ENCODE measurements at regions not wholly inside any gene's neighbourhood (a gene's known extent, or its start where the extent isn't known, plus 50 kb on each side); places are given as distances from the start of the nearest gene placed in this dataset.

DNA sequence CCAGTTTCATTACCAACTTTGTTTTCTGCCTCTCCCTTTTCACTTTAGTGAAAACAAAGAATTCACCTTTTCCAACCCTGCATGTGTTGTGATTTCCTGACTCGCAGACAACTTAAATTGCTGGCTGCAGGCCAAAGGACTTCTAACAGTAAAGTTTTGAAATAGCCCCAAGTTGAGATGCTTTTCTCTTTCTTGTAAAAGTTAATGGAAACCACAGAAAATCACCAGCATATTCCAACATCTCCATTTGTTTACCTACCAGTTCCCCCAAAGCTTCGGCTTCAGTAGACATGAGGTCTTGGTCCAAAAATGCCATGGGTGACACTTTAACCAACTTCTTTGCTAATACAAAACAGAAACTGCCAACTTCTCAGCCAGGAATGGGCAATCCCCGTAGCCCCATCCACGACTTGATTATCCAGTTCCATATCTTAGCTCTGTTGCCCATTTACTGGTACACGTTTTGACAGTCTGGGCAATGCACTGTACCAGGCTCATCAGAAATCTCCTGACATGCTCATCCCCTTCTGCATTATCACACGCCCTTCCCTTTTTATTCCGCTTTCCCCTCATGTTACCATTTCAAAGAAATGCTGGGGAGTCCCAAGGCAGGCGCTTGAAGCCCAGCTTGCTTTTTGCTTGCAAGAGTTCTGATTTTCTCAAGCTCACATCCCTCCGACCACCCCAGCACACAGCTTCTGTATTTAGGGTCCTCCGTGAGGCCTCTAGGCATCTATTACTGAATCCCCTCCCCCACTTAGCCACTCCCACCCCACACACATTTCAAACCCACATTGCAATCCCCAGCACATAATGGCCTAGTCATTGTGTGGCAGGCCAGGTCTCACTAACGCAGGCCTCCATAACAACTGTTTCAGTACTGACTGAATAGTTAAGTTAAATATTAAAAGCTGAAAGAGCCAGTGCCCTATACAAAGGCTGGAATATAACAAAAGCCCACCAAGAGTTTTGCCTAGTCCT is 137.9 kb upstream of the S100G start:
- DNase-seq = no peak

DNA sequence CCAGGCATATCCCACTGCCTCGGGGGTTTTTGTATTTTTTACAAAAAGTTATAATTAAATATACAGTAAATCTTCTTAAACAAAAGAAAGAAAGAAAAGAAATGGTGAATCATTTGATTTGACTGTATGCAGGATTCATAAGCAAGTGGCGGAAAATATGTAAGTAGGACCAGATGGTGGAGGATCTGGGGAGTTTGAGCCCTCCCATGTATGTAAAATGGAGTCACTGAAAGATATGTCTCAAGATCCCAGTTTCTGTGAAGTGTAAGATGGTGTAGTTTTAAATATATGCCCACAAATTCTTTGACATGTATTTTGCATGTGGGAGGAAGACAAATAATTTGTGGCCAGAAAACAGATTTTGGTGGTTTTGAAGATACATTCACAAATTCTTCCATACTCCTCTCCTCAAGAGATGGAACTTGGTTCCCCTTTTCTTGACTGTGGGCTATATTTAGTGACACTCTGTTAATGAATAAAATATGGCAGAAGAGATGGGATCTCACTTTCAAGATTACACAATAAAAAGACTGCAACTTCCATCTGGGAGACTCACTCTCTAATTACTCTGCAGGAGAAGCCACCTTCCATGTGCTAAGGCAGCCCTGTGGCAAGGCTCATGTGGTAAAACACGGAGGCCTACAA is 133.6 kb upstream of the S100G start:
- DNase-seq = no peak

DNA sequence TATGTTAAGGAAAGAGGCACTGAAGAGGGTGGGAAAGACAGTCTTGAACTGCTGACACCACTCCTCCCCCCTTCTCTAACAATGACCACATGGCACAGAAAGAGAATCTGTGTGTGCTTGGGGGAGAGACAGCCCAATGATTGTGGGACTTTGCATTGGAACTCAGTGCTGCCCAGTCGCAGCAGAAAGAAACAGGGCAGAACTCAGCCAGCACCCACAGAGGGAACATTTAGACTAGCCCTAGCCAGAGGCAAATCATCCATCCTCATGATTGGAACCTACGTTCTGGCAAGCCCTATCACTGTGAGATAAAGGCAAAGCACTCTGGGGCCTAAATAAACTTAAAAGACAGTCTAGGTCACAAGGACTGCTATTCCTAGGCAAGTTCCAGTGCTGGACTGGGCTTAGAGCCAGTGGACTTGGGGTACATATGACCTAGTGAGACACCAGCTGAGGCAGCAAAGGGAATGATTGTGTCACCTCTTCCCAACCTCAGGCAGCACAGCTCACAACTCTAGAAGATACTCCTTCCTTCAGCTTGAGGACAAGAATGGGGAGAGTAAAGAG is 132.8 kb upstream of the S100G start:
- DNase-seq = no peak

DNA sequence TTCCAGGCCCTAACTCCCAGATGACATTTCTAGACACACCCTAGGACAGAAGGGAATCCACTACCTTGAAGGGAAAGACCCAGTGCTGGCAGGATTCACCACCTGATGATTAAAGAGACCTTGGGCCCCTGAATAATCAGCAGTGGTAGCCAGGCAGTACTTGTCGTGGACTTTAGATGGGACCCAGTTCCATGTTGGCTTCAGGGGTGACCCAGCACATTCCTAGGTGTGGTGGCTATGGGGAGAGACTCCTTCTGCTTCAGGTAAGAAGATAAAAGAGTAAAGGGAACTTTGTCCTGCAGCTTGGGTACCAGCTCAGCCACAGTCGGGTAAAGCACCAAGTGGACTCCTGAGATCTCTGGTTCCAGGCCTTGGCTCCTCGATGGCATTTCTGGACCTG is 131.8 kb upstream of the S100G start:
- no peak for DNase-seq

DNA sequence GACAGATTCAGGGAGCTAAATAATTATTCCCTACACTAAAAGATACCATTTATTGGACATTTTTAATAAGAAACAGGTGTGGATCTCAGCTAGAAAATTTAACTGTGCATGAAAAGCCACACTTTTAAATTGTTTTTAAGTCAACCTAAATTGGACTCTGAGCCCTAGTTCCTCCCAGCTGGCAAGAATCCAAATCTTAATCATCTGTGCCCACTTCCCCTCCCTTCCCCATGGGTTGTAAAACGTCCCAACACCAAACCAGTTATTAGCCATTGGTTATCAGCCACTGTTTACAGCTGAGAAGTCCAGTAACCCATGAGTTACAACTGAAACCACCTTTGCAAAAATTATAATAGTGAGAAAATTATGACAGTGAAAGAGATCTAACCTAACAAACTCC is 125.6 kb upstream of the S100G start:
- DNase-seq = no peak

DNA sequence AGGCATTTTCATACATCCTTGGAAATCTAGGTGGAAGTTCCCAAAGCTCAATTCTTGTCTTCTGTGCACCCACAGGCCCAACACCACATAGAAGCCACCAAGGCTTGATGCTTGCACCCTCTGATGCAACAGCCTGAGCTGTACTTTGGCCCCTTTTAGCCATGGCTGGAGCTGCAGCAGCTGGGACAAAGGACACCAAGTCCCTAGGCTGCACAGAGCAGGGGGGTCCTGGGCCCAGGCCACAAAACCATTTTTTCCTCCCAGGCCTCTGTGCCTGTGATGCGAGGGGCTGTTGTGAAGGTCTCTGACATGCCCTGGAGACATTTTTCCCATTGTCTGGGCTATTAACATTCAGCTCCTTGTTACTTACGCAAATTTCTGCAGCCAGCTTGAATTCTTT is 124.0 kb upstream of the S100G start:
- DNase-seq = no peak

DNA sequence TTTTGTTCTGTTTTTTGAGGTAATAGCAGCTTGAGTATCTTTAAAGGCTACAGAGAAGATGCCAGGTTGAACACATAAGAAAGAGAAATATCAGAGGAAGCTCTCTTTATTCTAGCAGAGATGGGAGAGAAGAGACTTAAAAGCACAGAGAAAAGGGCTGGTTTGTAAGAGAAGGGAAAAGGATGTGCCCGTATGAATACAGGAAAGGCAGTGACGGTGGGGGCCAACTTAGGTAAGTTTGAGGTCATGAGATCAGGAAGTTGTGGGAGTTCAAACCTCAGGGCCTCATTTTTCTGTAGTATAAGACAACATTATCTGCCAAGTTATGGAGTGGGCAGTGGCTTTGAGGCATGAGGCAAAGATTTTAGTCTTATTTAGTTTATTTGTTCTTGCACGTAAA is 121.3 kb upstream of the S100G start:
- no peak for DNase-seq
